GM19240 (cell line): ENCODE measurements at regions not wholly inside any gene's neighbourhood (a gene's known extent, or its start where the extent isn't known, plus 50 kb on each side); places are given as distances from the start of the nearest gene placed in this dataset.

ENCODE experiments used
- DNase-seq: peaks from one replicate; pipeline ENCODE4 v3.0.0; 2011; ENCODE audit warnings: low spot score; ENCODE audit not compliant: insufficient read length

DNA sequence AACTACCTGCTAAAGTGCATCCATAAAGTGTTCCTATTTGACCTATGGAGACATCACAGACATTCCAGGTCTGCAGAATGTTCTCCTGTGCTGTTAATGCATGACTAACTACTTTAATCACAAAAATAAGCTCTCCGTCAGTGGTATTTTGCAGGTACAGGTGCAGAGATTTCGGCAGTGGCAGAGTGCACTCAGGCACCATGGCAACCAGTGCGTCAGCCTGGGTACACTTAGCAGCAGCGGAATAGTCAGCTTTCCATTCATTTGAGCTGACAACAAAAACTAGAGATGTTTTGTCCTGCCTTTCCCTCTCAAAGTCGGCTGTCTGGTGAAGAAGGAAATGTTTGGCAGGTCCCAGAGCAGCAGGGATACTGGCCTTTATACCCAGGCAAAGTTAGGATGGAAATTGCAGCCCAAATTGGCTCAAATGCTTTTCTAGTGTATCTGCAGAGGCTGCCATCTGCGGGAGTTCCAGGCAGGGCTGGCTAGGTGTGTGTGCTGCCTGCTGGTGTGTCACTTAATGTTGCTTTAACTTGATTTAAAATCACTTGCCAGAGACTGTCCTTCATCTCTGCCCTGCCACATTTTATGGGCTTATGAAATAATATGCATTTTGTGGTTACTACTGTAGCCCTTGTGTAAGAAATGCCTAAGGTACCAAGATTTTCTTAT is 195.8 kb downstream of the RAP2A start:
- no peak for DNase-seq

DNA sequence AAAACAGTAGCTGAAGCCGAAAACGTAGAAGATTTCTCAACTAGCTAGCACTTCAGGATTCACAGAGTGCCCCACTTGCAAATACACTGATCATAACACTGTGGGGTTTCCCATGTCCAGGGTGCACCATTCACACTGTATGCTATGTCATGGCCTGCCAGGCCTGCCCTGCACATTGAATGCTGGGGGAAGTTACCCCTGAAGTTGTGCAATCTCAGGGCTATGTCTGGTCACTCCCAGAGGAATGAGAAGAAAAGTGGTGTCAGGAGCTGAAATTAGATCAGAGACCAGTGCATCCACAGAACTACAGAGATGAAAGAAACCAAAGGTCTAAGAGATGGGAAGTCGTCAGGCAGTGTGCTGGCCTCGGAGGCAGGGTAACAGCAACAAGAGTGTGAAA is 196.8 kb downstream of the RAP2A start:
- DNase-seq = no peak

DNA sequence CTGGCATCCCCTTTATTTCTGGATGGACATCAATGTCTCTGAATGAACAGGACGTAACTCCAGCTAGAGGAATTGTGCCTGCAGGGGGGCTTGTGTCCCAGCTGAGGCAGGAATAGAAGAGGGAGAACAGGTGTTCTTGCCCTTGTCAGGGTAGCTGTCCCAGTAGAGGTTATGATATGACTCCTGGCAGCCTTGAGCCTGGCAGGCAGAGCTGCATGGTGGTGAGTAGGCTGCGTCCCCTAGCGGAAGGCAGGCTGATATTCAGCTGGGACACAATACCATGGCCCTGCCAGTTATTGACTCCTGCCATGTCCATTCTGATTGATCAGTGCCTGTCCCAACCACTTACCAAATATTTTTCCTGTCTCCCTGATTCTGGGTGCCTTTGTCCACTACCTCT is 197.2 kb downstream of the RAP2A start:
- DNase-seq = no peak

DNA sequence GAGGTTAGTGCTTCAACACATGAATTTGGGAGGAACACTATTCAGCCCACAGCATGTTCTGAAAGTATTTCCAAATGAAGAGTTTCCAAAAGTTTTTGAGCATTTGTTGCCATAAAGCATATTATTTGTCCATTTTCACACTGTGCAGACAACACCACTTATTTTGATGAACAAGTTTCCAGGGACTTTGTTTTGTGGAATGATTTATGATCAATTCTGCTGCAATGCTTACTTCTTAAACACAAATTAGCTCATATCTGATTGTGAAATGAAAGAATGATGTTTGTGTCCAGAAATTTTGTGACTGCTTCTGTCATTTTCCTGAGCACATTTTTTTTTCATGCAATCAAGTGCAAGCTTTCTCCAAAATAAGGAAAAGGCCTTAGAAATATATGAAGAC is 205.3 kb downstream of the RAP2A start:
- DNase-seq = no peak

DNA sequence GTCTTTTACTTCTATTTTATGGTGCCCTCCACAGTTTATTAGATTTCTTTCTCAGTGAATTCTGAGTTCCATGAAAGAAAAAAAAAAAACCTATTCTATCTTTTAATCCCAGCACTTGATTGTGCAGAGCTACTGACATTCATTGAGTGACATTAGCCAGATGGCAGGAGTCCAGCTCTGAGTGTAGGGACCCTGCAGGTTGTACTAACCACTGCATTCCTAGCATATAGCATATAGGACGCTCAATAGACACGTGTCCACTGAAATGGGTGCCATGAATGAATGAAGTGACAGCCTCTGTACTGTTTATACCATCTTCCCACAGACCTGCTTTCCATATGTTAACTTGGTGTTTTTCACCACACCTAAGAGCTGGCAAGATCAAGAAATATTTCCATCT is 206.3 kb downstream of the RAP2A start:
- DNase-seq = no peak

DNA sequence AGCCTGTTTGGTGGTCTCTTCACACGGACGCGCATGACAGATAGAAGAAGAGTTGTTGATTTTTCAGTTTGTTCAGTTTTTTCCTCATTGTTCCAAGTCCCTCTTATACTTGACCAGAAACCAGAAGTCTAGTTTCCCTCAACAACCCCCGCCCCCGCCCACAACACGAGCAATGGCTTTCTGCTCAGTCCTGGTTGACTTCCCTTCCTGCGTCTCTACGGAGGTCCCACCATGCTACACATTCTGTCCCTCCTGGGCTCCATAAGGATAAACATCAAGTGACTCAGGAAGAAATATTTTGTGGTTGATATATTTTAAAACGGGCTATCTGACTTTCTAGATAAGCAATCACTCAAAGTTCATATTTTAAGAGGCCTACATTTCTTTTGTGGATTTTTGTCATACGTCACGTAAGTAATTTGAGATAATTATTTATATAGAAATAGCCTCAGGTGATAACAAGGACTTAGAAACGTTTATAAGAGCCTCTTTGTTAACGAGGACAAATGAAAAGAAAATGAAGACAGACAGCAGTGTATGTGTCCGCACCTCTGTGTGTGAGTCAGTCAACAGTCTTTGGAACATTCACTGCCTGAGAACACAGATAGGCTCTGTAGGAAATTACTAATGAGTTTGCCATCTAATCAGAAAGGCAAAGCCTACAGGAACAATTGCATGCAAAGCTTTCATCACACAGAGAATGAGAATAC is 214.4 kb downstream of the RAP2A start:
- no peak for DNase-seq

DNA sequence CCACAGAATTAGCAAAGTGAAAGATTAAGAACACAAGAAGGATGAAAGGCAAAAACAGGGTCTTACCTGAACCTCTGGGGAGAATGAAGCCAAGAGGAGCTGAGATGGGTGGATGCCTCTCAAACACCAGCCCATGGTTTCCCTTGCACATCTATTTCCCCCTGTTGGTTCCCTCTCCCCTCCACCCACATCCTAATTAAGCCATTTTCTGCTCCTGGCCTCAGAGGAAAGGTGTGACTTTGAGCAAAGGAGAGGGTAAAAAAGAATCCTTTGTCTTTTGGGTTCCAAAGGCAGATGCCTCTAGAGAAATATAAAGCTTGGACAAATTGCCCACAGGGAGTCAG is 214.9 kb downstream of the RAP2A start:
- no peak for DNase-seq

DNA sequence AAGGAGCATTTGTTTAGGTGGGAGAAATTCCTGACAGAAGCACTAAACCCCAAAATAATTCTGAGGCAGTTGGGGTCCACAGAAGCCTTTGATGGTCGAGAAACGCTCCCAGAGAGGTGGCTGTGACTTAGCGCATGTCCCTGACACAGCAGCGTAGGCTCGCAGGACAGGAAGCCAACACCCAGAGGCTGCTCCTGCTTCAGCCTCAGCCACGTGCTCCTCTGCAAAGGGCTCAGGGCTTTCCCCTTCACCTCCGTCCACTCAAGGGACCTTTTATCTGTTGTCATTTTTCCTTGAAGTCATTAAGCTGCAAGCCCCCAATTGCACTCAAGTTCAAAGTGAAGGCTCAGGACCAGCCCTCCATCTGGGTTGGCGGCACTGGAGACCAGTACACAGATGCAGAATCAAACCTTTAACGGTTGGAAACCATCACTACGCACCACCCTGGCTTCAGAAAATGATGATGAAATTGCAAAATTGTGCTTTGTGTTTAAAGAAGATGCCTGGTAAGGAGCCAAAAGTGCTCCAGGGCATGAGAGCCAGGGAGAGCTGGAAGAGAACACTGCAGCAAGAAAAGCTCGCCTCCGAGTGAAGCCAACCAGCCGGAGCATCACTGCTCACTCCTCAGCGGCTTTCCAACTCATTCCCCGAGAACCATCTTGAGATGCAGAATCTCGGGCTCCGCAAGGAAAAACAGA is 219.6 kb downstream of the RAP2A start:
- no peak for DNase-seq

DNA sequence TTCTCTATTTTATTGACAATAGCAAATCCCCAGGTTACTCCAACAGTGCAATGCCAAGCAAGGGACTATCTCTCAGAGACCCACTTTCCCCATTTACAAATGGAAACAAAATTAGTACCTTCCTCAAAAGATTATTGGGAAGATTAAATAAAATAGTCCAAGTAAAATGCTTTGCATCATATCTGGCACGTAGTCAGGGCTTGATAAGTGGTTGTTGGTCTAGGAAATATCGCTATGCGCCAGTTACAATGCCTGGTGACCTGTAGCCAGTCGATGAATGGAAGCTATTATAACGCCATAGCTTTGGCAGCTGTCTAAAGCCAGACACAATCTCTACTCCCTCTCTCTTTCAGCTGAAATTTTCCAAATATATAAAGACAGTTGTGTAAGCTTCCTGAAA is 220.3 kb downstream of the RAP2A start:
- no peak for DNase-seq

DNA sequence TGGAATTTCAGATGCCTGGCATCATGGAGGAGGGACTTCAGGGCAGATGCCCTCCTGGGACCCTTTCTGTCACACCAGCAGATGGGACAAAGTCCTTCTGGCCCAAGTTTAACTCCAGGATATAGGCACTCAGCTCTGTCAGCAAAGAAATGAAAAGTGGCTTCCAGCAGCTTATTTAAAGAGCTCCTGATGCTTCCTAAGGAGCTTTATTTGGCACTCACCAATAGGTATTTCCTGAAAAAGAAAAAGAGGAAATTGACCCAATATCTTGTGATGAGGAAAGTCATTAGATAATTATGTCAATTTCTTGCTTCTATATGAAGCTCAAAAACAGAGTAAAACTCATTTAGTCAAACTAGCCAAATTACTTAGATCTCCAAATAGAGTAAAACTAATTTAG is 224.6 kb downstream of the RAP2A start:
- no peak for DNase-seq

DNA sequence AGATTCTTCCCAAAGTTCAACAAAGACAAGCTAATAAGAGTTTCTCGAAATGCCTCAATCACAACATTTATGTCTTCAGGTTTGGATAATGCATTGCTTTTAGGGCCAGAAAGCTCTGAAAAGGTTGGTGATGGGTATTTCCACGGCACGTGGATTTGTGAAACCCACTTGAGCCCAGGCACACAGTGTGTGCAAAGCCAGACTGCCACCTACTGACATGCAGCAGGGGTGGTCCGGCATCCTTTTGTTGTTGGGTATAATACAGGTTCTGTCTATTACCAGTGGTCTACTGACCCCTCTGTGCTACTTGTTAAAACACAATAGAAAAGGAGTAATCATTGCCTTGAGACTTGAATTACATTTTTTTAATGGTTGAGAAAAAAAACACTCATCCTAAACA is 225.6 kb downstream of the RAP2A start:
- DNase-seq = no peak

DNA sequence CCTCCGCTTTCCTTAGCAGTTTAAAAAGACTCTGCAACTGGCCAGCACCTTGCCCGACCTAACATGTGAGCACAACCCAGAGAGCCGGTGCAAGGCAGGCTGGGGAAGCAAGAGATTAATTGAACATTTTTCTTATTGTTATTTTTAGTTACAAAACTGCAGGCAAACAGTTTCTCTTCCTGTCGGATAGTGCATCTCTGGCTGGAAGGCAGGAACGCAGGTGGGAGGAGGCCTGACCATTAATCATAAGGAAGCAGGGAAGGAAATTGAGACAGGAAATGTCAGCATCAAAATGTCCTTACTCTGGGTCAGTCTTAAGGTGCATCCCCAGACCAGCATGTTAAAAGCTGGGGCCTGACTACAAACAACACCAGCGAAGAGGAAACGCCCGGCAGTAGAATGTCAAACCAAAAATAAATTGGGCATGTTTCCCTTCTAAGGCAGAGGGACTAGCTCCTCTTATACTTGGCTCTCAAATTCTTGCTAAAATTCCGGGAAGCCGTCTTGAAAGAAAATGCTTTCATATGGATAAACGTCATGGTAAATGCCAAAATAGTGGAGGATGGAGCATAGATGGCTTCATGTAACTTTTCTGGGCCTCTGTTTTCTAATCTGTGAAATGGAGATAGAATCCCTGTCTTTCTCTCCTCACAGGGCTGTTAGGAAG is 226.8 kb downstream of the RAP2A start:
- DNase-seq = no peak

DNA sequence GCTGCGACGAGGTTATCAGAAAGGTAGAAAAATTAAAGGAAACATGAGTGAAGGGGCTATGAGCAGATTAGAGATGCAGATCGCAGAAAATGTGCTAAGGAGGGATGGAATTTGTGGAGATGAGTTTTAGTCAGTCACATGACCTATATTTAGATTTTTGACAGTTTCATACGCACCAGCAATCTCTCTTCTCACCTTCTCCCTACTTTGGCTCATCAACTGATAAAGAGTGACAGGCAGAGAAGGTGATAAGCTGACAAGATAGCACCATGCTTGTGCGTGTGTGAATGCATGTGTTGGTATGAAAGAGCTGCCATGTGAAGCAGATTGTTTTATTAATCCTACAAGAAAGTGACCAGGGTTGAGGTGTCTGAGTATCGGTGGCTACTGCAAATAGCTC is 252.6 kb downstream of the RAP2A start:
- no peak for DNase-seq

DNA sequence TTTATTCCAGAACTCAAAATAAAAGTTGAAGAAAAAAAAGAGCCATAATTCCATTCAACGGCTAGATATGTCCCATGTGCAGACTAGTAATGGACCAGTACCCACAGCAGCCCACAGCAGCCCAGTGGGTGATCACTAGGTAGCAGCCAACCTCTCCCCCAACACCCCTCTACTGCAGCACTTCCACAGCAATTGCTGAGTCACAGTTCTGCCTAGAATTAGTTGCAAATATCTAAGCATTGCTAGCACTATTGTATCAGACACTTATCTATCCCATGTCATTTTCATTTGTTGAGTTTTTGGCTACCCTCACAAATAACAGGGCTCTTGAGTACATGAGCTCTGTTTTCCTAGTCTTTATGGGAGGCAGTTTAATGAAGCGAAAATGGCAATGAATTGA is 258.7 kb downstream of the RAP2A start:
- DNase-seq = no peak

DNA sequence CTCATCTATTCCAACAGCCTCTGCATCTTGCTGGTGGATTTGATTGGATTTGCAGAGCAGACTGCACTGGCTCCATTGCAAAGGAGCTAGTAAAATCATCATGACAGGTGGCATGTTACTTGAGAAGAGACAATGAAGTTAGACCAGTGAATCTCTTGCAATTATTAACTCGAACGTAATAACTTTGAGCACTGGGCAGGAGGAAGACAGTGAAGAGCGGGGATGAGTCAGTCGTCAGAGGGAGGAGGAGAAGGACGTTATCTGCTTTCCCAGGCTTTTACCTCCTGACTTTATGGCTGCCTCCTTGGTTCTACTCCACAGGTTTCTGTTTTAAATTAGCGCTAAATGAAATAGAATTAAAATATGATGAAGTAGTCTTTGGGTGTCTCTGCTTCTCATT is 257.8 kb upstream of the IPO5 start:
- no peak for DNase-seq

DNA sequence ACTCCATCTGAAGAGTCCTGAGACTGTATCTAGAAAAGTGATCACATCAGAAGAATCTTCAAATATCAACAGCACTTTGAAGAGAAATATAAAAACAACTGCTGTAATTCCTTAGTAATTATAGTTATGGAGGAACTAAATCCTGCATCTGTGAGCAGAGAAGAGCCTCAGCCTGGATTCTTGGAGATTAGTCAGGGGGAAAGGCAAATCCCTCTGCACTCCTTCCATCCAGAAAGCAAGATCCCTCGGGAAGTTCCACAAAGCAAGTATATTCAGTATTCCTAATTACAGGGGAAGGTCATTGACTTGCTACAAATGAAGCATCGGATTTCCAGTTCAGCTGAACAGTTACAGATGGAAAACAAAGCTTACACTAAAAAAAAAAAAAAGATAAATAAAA is 256.6 kb upstream of the IPO5 start:
- DNase-seq = no peak

DNA sequence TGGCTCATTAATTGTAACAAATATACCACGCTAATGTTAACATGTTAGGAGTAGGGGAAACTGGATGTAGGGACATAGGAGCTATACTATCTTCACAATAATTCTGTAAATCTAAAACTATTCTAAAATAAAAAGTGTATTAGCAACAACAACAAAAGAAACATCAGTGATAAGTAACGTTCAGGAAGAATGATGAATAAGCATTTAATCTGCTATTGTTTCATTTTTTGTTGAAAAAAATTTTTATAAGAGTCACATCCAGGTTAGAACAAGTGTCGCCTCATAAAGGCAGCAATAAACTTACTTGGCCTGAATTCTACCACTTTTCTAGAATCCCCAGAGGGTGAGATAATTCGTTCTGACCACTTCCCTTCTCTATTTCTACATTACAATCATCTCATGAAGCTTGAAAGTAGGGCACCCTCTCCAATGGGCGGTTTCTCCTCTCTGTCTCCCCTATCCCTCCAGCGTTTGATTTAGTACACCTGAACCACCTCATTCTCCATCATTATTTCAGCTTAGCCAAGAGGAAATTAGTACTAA is 253.1 kb upstream of the IPO5 start:
- DNase-seq = no peak

DNA sequence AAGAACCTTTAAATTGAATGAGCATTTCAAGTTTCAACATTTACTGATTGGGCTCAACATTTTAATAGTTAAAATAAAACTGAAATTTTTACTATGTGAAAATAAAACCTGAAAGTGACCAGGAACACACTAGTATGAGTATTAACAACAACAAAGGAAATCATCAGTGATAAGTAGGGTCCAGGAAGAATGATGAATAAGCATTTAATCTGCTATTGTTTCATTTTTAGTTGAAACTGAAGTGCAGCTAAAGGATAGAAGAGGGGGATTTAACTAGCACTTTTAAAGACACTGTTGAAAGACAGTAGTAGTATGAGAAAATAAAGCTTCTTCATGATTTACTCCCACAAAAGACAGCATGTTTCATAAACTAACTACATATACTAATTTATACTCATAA is 250.9 kb upstream of the IPO5 start:
- DNase-seq = no peak

DNA sequence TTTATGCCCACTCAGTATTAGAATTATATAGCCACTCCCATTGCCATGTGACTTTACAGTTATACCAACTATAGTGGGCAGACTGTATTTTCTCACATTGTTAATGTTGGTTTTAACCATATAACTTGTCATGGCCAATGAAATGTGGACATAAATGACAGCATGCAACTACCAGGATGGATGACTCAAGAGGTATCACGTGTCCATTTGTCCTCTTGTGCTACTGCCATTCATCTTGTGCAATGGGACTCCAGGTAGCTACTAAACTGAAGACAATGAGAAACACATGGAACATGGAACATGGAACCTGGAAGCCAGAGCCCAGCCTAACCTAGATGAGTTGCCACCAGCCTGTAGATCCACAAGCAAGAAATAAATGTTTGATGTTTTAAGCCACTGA is 242.7 kb upstream of the IPO5 start:
- no peak for DNase-seq

DNA sequence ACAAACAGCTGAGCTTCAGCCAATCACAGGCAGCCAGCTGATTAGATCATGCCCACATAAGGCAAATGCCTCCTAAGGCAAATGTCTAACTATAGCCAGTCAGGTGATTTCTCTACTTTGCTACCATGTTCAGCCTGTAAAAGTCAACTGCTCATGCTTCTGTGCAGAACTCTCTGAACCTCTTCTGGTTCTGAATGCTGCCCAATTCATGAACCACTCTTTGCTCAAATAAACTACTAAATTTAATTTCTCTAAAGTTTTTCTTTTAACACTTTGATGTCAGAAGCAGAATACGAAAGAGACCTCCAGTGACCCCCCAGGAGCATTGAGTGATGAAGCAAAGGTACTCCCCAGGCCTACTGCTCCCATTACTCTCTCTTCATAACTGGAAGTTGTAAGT is 240.7 kb upstream of the IPO5 start:
- no peak for DNase-seq

DNA sequence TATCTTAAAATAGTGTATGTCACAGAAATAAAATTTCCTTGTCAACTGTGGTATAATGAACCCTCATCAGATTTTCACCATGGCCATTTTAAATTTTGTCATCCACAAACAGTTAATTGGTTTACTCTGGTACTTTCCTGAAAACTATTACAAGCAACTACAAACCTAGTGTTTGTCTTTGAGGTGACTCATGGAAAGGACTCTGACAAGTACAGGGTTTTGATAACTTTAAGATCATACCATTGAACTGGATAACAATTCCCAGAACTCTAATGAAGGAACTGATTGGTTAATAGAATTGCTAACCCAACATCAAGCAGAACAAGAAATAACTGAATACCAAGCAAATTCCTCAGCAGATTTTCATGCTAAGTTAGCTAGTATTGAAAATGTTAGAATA is 237.7 kb upstream of the IPO5 start:
- no peak for DNase-seq

DNA sequence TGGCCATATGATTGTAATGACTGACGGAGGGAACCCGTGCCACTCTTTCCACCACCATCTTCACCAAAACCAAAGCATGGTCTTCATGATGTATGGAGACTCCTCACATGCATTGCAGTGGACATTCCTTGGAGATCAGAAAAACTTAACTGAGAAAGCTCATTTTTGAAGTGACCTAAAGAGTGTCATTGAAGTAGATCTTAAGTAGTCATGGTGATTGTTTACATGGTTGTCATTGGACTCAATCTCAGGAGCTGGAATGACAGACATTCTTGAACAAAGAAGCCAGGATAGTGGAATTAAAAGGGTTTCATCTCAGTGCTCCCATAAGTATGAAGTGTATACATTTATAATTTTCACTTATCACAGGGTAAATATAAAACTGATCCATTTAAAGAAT is 236.7 kb upstream of the IPO5 start:
- DNase-seq = no peak
